RCC 7860 (cell line): ENCODE measurements at regions not wholly inside any gene's neighbourhood (a gene's known extent, or its start where the extent isn't known, plus 50 kb on each side); places are given as distances from the start of the nearest gene placed in this dataset.

ENCODE experiments used
- DNase-seq: peaks from one replicate; pipeline ENCODE4 v3.0.0-alpha.2; 2015; ENCODE audit warnings: low spot score
- FAIRE-seq: peaks from 2 replicates; lab custom pipeline; 2012; peaks lifted over from hg19 to GRCh38; lab: Jason Lieb, UNC

- DNase-seq (no peak), FAIRE-seq (no peak)
Measured at GRCh38 chr13:74045583-74045982, 88.6 kb downstream of the KLF12 start.

GRCh38 chr13:74043237-74043636, 91.0 kb downstream of the KLF12 start:
- DNase-seq (no peak), FAIRE-seq (no peak)

GRCh38 chr13:74040200-74040599, 94.0 kb downstream of the KLF12 start:
- DNase-seq, result peak; percentile 8
- FAIRE-seq, result no peak

GRCh38 chr13:74039667-74040066, 94.5 kb downstream of the KLF12 start:
- no peak for DNase-seq
- FAIRE-seq, result no peak

DNA sequence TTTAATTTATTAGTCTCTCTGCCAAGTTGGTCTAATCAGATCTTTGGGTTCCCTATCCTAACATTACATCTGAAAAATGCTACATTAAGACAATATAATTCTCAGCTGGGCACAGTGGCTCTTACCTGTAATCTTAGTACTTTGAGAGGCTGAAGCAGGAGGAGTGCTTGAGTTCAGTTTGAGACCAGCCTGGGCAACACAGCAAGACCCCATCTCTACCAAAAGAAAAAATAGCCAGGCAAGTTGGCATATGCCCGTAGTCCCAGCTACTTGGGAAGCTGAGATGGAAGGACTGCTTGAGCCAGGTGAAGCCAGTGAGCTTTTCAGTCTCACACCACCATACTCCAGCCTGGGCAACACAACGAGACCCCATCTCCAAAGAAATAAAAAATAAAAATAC, 95.0 kb downstream of the KLF12 start:
- DNase-seq (no peak), FAIRE-seq (no peak)

- DNase-seq, result no peak
- no peak for FAIRE-seq
Measured at GRCh38 chr13:74037762-74038161, 96.4 kb downstream of the KLF12 start.

DNA sequence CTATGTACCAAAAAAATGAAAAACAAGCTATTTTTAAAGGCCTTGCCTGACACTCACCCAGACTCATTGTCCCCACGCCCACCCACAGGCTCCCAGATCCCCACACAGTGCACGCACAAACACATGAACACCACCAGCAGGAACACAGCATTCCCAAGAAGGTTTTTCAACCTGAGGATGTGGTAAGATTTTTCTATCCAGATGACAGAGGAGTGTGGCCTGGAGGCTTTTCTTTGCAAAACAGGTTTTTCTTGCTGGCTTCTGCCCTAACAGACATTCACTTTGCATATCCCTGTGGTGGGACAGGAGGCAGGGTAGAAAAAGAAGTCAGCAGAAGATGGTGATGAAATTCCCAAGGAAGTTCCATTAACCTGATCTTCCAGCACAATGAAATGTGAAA, 97.8 kb downstream of the KLF12 start:
- FAIRE-seq (no peak), DNase-seq (no peak)

DNA sequence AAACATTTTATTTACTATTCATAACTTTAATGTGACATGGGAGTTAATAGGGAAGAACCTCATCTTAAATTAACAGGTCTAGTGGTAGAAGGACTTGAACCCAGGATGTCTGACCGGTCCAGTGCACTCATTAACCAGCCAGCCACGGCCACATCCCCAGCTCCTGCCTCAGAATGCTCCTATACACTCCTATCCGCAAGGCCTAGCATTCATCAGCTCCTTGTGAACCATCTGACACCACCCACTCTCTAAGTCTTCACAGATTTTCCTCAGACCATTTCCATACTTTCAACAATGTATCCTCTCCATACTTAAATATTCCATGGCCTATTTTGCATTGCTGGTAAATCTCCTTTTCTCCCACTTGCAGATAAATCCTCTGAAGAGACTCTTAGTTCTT, 98.3 kb downstream of the KLF12 start:
- FAIRE-seq (no peak), DNase-seq (no peak)

GRCh38 chr13:74032325-74032724, 101.9 kb downstream of the KLF12 start:
- DNase-seq, result no peak
- FAIRE-seq, result no peak

GRCh38 chr13:74027161-74027779, 106.9 kb downstream of the KLF12 start:
- FAIRE-seq (no peak), DNase-seq (no peak)

DNA sequence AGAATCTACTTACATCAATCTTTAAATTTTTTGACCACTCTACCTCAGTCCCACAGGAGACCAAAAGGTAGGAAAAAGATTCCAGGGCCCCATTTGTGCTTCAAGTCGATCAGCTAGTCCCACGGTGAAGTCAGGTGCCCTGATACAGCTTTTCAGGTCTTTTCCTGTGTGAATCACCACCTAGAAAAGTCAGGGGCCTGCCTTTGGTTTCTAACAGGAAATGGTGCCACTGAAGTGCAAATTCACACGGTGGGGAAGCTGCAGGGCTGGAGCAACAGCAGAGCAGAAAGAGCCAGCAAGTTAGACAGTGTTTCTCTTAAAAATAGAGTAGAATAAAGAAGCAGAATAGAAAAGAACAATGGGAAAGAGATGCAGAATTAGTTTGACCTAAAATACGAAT, 107.5 kb downstream of the KLF12 start:
- DNase-seq (peak; percentile 5), FAIRE-seq (peak; percentile 8)

GRCh38 chr13:74025369-74025768, 108.8 kb downstream of the KLF12 start:
- FAIRE-seq (no peak), DNase-seq (no peak)

DNA sequence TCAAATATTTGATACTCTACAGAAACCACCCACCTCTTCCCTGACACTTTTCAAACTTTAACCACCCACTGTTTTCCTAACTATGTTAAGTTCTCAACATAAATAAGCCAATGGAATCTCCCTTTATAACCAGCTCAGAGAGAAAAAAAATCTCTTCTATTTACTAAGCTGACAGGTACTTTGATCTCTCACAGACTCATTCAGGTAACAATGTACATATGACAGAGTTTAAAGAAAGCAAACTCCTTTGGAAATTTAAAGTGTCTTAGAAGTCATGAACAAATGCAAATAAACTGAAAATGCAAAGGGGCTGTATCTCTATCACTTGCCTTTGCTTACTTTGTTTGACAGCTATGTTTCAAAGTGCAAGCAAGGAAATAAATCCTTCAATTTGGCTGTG, 109.3 kb downstream of the KLF12 start:
- DNase-seq (no peak), FAIRE-seq (no peak)

- no peak for FAIRE-seq
- no peak for DNase-seq
Measured at GRCh38 chr13:74024314-74024713, 109.9 kb downstream of the KLF12 start.

DNA sequence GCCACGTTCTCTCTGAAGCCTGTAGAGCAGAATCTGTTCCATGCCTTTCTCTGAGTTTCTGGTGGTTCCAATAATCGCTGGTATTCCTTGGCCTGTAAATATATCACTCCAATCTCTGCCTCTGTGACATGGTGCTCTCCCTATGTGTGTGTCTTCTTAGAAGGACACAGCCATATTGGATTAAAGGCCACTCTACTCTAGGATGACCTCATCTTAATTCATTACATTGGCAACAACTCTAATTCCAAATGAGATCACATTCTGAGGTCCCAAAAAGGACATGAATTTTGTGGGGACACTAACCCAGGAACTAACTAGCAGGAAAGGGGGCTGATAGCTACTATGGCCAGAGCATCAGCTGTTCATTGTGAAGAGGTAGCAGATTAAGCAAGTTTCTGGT, 110.7 kb downstream of the KLF12 start:
- DNase-seq (no peak), FAIRE-seq (no peak)

- DNase-seq (no peak), FAIRE-seq (no peak)
Measured at GRCh38 chr13:74021505-74021904, 112.7 kb downstream of the KLF12 start.

DNA sequence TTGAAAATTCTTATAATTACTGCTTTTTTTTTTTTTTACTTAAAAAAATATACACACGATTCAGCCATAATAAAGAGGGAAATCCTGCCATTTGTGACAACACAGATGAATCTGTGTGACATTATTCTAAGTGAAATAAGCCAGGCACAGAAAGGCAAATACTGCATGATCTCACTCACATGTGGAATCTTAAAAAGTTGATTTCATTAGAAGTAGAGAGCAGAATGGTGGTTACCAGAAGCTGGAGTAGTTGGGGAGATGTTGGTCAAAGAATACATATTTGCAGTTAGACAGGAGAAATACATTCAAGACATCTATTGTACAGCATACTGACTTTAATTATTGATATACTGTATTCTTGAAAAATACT, 116.2 kb downstream of the KLF12 start:
- DNase-seq (no peak), FAIRE-seq (no peak)

DNA sequence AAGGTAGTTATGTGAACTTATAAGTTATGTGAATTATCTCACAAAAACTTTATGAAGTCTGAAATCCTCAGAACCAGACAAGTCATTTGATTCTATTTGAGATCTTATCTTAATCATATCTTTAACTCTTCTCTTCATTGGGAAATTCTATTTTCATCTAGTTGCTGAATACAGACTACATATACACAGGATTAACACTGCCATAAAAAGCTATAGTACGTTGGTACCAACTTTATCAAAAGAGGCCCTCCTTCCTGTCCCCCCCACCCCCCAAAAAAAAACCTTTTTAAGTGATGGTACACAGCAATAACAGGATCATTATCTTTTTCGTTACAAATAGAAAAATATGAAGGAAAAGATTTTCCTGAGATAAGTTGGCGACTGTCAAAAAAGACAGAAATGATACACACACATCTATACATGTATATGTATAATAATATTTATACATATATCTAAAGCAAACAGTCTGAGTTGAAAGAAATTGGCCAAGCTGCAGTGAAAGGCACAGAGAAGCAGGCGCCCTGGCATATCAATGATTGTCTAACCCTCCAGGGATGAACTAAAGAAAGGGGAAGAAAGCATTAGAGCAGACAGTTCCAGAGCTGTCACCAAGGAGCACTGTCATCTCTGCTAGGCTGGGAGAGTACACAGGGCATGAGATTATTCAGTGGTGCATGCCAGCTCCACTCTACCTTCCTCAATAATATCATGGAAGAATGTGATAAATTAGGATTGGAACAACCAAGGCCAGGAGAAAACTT, 116.7 kb downstream of the KLF12 start:
- FAIRE-seq, result no peak

GRCh38 chr13:74015137-74015536, 119.1 kb downstream of the KLF12 start:
- FAIRE-seq (no peak), DNase-seq (no peak)

More for the DNA sequence above, 116.7 kb downstream of the KLF12 start:
- DNase-seq, result no peak

DNA sequence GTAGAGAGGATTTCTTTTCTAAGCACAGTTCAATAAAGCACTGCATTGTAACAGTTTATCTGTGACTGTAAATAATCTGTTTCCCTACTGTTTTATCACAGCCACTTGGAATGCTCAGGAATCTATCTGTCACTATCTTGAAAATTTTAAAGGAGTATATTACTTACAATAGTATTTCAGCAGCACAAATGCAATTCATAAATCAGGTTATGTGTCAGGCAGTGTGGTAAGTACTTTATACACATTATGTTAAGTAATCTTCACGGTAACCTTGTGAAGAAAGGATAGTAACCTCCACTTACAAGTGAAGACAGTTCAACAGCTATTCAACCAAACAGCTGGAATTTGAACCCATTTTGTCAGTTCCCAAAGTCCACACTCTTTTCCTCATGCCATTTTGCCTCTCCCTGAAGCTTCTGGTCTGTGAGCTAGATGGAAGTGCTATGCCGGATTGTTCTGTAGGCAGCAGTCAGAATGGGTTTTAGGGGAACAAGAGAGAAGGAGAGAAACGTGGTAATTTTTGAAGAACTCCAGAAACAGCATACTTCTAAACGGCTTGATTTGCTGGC, 125.0 kb downstream of the KLF12 start:
- FAIRE-seq (no peak), DNase-seq (no peak)

GRCh38 chr13:74006666-74007065, 127.5 kb downstream of the KLF12 start:
- DNase-seq (no peak), FAIRE-seq (no peak)
